ENCODE measurements at regions not wholly inside any gene's neighbourhood (a gene's known extent, or its start where the extent isn't known, plus 50 kb on each side); places are given as distances from the start of the nearest gene placed in this dataset.

GRCh38 chr16:54542805-54543505 lies 256.4 kb upstream of the IRX3 start:
- no peak for TF ChIP-seq CTCF (conservative IDR thresholded peaks at IDR 0.05; ENCODE audit: low read depth in 2 of 2)
- TF ChIP-seq JUNB (IDR thresholded peaks at IDR 0.05; ENCODE audit: unreplicated experiment): no peak
- TF ChIP-seq EZH2 (IDR thresholded peaks at IDR 0.05; ENCODE audit: low read depth, unreplicated experiment): no peak
